Mesothelial cell of epicardium (in vitro differentiated cells): ENCODE measurements at regions not wholly inside any gene's neighbourhood (a gene's known extent, or its start where the extent isn't known, plus 50 kb on each side); places are given as distances from the start of the nearest gene placed in this dataset.

Source experiments
- DNase-seq, 2 experiments: peaks; one replicate each; pipeline ENCODE4 v3.0.0; 2021; ENCODE audit warnings: low spot score in 2 of 2; ENCODE audit not compliant: unreplicated experiment in 2 of 2
- H3K27ac Mint-ChIP-seq: 2 replicates; pipeline ENCODE4 v1.8.0; 2021; ENCODE audit warnings: mixed read lengths
- H3K27me3 Mint-ChIP-seq: 2 replicates; pipeline ENCODE4 v1.8.0; 2021; ENCODE audit warnings: low read depth, mixed read lengths
- H3K36me3 Mint-ChIP-seq: 2 replicates; pipeline ENCODE4 v1.8.0; 2021; ENCODE audit warnings: mixed read lengths
- H3K4me1 Mint-ChIP-seq: 2 replicates; pipeline ENCODE4 v1.8.0; 2021; ENCODE audit warnings: mixed read lengths
- H3K4me3 Mint-ChIP-seq: 2 replicates; pipeline ENCODE4 v1.8.0; 2021; ENCODE audit warnings: mild to moderate bottlenecking, moderate library complexity, mixed read lengths
- H3K9me3 Mint-ChIP-seq: 2 replicates; pipeline ENCODE4 v1.8.0; 2021; ENCODE audit warnings: mixed read lengths
- TF ChIP-seq, protein P1 (sequence below): fragments of 200-600 bp; sonication (generic); IDR thresholded peaks from one replicate; pipeline ENCODE4 v1.5.0; 2021; ENCODE audit warnings: antibody characterized with exemption; ENCODE audit not compliant: unreplicated experiment

- TF ChIP-seq, protein P1, sequence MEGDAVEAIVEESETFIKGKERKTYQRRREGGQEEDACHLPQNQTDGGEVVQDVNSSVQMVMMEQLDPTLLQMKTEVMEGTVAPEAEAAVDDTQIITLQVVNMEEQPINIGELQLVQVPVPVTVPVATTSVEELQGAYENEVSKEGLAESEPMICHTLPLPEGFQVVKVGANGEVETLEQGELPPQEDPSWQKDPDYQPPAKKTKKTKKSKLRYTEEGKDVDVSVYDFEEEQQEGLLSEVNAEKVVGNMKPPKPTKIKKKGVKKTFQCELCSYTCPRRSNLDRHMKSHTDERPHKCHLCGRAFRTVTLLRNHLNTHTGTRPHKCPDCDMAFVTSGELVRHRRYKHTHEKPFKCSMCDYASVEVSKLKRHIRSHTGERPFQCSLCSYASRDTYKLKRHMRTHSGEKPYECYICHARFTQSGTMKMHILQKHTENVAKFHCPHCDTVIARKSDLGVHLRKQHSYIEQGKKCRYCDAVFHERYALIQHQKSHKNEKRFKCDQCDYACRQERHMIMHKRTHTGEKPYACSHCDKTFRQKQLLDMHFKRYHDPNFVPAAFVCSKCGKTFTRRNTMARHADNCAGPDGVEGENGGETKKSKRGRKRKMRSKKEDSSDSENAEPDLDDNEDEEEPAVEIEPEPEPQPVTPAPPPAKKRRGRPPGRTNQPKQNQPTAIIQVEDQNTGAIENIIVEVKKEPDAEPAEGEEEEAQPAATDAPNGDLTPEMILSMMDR: no peak
- Mint-ChIP-seq H3K9me3 (no peaks in the 10 kb centered on the region), H3K27ac (no peak overlapping the region), H3K27me3 (peaks cover 7% of the 10 kb centered on the region), H3K4me1 (peaks cover 21% of the 10 kb centered on the region), H3K36me3 (no peaks in the 10 kb centered on the region), H3K4me3 (no peak overlapping the region)
- no peak for DNase-seq
Measured at GRCh38 chr15:73803806-73804205, 50.7 kb upstream of the INSYN1 start.

GRCh38 chr15:73805504-73806089 is 52.4 kb upstream of the INSYN1 start:
- Mint-ChIP-seq H3K9me3 (no peaks in the 10 kb centered on the region), H3K27me3 (peaks cover 17% of the 10 kb centered on the region), H3K4me3 (no peak overlapping the region), H3K27ac (no peak overlapping the region), H3K4me1 (peaks cover 16% of the 10 kb centered on the region), H3K36me3 (no peaks in the 10 kb centered on the region)
- TF ChIP-seq, protein P1: no peak
- DNase-seq: no peak

- H3K27me3 Mint-ChIP-seq: peaks cover 19% of the 10 kb centered on the region
- H3K4me3 Mint-ChIP-seq: no peak overlapping the region
- TF ChIP-seq, protein P1: no peak
- DNase-seq: no peak
- H3K36me3 Mint-ChIP-seq: no peaks in the 10 kb centered on the region
- H3K27ac Mint-ChIP-seq: no peak overlapping the region
- H3K4me1 Mint-ChIP-seq: peaks cover 6% of the 10 kb centered on the region
- no peaks in the 10 kb centered on the region for H3K9me3 Mint-ChIP-seq
Measured at GRCh38 chr15:73806698-73807483, 53.7 kb upstream of the INSYN1 start.

GRCh38 chr15:73807865-73808264 is 54.7 kb upstream of the INSYN1 start:
- peaks cover 21% of the 10 kb centered on the region for H3K27me3 Mint-ChIP-seq

DNA sequence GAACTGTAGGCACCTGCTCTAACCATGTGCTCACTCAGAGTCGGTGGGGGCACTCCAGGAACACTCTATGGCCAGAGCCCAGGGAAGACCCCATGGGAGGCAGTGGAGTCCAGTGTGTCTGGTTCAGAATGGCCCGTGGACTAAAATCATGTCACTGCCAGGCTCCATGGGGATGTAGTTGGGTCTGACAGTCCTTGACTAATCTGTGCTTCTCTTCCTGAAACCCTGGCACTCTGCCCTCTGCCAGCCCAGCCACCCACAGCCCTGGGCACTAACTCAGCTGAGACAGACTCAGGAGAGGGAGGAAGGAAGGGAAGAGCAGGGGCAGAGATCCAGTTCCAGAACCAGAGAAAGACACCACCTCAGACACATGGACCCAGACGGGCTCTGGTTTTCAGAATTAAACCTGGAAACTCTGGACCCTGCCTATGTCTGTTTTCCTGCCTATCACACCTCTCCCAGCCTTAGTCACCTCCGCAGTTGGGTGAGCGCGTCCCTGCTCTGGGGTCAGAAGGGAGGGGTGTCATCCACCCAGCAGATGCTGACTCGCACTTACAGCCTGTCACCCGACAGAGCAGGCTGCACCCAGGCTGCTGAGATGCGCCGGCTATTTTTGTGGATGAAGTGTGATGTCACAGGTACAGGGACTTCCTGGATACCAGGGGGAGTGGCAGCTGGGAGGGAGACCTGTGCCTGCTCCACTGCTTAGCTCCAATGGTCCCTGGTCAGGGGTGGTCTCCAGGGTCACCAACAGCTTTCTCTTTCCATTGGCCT is 56.8 kb upstream of the INSYN1 start:
- H3K4me1 Mint-ChIP-seq: peaks cover 3% of the 10 kb centered on the region
- no peaks in the 10 kb centered on the region for H3K36me3 Mint-ChIP-seq

More at GRCh38 chr15:73807865-73808264, 54.7 kb upstream of the INSYN1 start:
- Mint-ChIP-seq H3K4me3 (no peak overlapping the region), H3K9me3 (no peaks in the 10 kb centered on the region), H3K27ac (no peak overlapping the region), H3K4me1 (peaks cover 3% of the 10 kb centered on the region), H3K36me3 (no peaks in the 10 kb centered on the region)
- no peak for DNase-seq
- TF ChIP-seq, protein P1: no peak

More for the DNA sequence above, 56.8 kb upstream of the INSYN1 start:
- TF ChIP-seq, protein P1: no peak
- no peaks in the 10 kb centered on the region for H3K9me3 Mint-ChIP-seq
- DNase-seq: no peak
- H3K4me3 Mint-ChIP-seq: no peak overlapping the region
- H3K27me3 Mint-ChIP-seq: peaks cover 21% of the 10 kb centered on the region
- no peak overlapping the region for H3K27ac Mint-ChIP-seq
